Inferior parietal cortex (tissue), 1 donor: ENCODE measurements at regions not wholly inside any gene's neighbourhood (a gene's known extent, or its start where the extent isn't known, plus 50 kb on each side); places are given as distances from the start of the nearest gene placed in this dataset.
A peak's percentile ranks its signal among the peaks of the same experiment; 100 is the strongest.

Experiments used
- DNase-seq: peaks from one replicate; pipeline ENCODE4 v3.0.0-alpha.2; 2016; ENCODE audit errors: extremely low spot score

DNA sequence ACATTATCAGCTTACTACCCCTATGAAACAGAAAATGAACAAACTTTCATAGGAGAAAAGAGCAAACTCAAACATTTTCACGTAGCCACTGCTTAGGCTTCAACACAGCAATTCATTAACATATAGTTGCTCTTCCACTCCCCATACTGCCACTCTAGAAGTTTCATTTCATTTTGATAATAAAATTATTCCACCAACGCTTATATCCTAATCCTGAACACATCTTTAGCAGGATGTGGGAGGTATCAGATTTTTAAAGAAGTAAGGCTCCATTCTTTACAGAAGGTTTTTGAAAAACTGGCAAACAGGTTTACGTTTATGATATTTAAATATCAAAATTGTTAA is 77.5 kb upstream of the ANK3 start:
- no peak for DNase-seq

DNA sequence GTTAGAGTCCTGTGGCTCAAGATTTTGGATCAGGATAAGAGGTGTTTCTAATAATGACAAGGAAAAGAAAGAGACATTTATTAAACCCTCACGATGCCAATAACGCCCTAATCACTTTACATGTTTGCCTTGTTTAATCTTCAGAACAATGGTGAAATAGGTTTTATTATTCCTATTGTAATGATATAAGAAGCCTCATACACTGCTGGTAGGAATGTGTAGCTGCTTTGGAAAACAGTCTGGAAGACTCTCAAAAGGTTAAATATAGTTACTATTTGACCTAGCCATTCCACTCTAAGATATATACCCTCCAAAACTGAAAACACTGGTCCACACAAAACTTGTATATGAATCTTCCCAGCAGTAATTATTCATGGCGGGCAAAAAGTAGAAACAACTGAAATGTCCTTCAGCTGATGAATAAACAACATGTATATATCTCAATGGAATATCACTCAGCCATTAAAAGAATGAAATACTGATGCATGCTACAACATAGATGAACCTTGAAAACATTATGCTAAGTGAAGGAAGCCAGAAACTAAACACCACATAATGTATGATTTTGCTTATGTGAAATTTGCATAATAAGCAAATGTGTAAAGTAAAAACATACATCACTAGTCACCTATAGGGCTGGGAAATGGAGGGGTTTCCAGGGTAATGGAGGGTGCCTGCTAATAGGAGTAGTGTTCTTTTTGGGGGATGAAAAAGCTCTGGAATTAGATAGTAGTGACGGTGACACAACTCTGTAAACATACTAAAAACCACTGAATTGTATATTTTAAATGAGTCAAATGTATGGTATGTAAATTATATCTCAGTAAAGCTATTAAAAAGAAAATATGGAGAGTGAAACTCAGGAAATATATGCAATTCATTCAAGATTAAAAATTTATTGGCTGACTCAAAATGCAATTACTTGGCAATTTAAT is 76.9 kb upstream of the ANK3 start:
- no peak for DNase-seq

DNA sequence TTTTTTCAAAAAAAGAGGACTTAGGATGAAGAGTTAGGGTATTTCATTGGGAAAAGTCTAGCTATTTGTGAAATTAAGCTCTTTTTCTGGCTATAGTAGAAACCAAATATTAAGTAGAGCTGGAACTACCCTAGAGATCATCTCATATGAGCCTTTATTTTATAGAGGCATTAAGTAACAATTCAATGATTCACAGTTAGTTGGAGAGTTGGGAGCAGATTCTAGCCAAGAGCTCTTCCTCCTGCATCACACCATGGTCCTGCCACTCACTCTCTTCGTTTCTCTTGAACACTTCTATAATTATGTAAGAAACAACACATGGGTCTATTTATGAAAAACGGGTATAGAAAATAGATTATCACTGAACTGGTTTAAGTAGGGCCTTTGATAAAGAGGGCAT is 76.1 kb upstream of the ANK3 start:
- DNase-seq, result no peak

DNA sequence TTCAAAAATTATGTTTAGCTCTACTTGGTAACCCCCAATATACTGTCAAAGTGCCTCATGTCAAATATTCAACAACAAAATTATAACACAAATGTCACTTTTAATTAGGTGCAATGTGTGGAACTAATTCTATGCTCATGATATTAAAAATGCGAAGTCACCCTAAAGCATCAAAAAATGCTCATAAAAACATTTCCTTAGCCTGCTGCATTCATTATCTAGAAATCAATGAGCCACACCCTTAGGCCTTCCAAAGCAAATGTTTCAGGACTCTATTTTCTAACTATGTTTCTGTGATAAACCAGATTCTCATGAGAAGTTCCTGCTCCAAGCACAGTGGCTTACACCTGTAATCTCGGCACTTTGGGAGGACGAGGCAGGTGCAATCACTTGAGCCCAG is 75.0 kb upstream of the ANK3 start:
- DNase-seq, result no peak

- DNase-seq, result no peak
Measured at GRCh38 chr10:60463746-60464145, 74.1 kb upstream of the ANK3 start.

GRCh38 chr10:60461688-60462087 is 72.0 kb upstream of the ANK3 start:
- DNase-seq, result no peak

GRCh38 chr10:60459701-60460457 is 70.2 kb upstream of the ANK3 start:
- no peak for DNase-seq

DNA sequence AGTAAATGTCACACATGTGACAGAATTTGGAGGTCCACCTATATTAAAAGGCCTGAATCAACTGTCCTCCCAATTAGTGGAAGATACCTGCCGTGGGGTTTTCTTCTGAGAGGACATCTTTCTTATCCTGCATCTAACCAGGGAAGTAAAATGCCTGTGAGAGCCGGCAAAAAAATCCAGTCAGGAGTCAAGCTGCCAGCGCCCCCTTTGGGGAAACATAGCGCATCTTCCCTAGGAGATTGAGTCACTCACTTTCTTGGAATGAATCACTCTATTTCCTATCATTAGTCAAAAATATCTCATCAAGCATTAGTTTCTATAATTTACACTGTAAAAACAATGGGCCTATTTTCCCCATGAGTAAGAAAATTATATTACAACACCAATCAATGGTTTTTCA is 66.4 kb upstream of the ANK3 start:
- no peak for DNase-seq

GRCh38 chr10:60454336-60454735 is 64.7 kb upstream of the ANK3 start:
- no peak for DNase-seq

GRCh38 chr10:60453036-60453435 is 63.4 kb upstream of the ANK3 start:
- DNase-seq, result no peak

DNA sequence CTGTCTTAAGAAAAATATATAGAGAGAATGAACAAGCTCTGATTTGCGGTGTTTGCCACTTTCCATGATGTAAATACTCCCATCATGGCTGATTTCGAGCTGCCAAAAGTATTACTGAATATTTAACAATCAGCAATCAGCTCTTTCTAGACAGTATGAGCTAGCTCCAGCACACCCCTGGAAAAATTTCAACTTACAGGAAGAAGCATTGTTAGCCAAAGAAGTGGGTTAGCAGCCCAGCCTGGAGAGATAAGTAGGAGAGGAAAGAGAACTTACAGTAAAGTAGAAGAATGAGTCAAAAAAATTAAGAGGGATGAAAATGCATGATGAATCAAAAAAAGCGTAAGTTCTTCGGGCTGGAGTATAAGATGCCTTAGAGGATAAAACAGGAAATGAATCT is 60.6 kb upstream of the ANK3 start:
- no peak for DNase-seq

GRCh38 chr10:60448246-60448645 is 58.6 kb upstream of the ANK3 start:
- no peak for DNase-seq

DNA sequence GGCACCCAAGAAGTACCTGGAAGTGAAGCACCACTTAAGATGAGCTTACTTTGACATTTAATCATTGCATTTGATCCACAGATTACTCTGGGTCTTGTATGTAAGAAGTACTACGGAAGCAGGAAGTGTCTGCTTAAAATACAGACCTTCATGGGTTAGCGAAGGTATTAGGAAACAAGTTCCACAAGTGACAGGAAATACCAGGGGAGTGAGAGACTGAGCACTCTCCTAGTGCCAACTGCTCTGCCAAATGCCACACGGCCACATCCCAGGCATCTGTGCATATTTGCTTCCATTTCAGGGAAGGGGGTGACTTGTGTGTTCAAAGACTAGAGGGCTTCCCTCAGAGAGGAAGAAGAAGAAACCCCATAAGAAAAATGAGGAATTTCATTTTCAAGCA is 57.2 kb upstream of the ANK3 start:
- no peak for DNase-seq

- no peak for DNase-seq
Measured at GRCh38 chr10:60446070-60446833, 56.6 kb upstream of the ANK3 start.

GRCh38 chr10:60444494-60445064 is 54.9 kb upstream of the ANK3 start:
- peak; percentile 86 for DNase-seq

GRCh38 chr10:60443346-60443745 is 53.7 kb upstream of the ANK3 start:
- no peak for DNase-seq

- DNase-seq, result no peak
Measured at GRCh38 chr10:60441515-60441914, 51.8 kb upstream of the ANK3 start.

DNA sequence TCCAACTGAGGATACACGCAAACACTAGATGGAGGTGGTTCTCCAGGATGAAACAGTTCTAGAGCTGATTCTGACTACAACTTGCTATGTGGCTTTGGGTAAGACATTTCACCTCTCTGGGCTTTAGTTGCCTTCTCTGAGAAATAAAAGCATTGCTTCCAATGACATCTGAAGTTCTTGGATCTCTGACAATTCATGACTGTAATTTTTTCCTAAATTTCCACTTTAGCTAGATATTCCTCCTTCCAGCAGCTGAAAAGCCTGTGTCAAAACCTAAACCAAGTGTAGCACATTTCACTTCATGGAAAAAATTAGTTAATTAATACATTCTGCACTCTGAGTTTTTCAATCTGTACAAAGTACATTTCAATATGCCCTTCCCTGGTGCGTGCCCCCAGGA is 50.0 kb upstream of the ANK3 start:
- no peak for DNase-seq
